HepG2 (cell line): ENCODE measurements at regions not wholly inside any gene's neighbourhood (a gene's known extent, or its start where the extent isn't known, plus 50 kb on each side); places are given as distances from the start of the nearest gene placed in this dataset.

Experiments used
- BORCS8-MEF2B ChIP-seq: sonication (generic); formaldehyde crosslinking; IDR thresholded peaks from 2 replicates; pipeline ENCODE4 v1.8.0; 2022; ENCODE audit warnings: mild to moderate bottlenecking, missing genetic modification reagents
- BRCA1 ChIP-seq: sonication (generic); formaldehyde crosslinking; IDR thresholded peaks from 2 replicates; pipeline ENCODE4 v1.4.0; 2020; ENCODE audit warnings: missing genetic modification reagents
- CC2D1A ChIP-seq: sonication (generic); formaldehyde crosslinking; IDR thresholded peaks from 2 replicates; pipeline ENCODE4 v1.8.1; 2023; ENCODE audit warnings: mild to moderate bottlenecking, missing genetic modification reagents
- EHMT2 ChIP-seq: fragments of 200-600 bp; sonication (generic); IDR thresholded peaks from 2 replicates; pipeline ENCODE4 v1.7.0; 2017; ENCODE audit warnings: antibody characterized with exemption, low read depth, low read length, borderline replicate concordance
- GABPA ChIP-seq, 2 experiments: IDR thresholded peaks; 2 replicates each; pipeline ENCODE4 v1.6.1; 2011 to 2016; ENCODE audit warnings: low read depth in 2 of 2, low read length in 1 of 2, missing biosample characterization in 1 of 2, missing genetic modification characterization in 1 of 2
- NFKB2 ChIP-seq: sonication (generic); formaldehyde crosslinking; IDR thresholded peaks from 2 replicates; pipeline ENCODE4 v1.4.0; 2020; ENCODE audit warnings: missing genetic modification reagents, borderline replicate concordance
- RCOR2 ChIP-seq: IDR thresholded peaks from 2 replicates; pipeline ENCODE4 v1.6.1; 2016; ENCODE audit warnings: missing biosample characterization, missing genetic modification reagents
- WIZ ChIP-seq: sonication (generic); formaldehyde crosslinking; IDR thresholded peaks from 2 replicates; pipeline ENCODE4 v1.5.1; 2020; ENCODE audit warnings: mild to moderate bottlenecking, missing genetic modification reagents
- ZNF12 ChIP-seq: sonication (generic); formaldehyde crosslinking; IDR thresholded peaks from 2 replicates; pipeline ENCODE4 v1.5.0; 2020; ENCODE audit warnings: missing genetic modification reagents
- ZNF546 ChIP-seq: sonication (generic); formaldehyde crosslinking; conservative IDR thresholded peaks from 2 replicates; pipeline ENCODE4 v1.8.1; 2023; ENCODE audit warnings: mild to moderate bottlenecking, missing genetic modification reagents
- ZNF556 ChIP-seq: sonication (generic); formaldehyde crosslinking; IDR thresholded peaks from 2 replicates; pipeline ENCODE4 v1.4.0; 2020; ENCODE audit warnings: mild to moderate bottlenecking, missing genetic modification reagents, borderline replicate concordance
- ZNF563 ChIP-seq: sonication (generic); formaldehyde crosslinking; IDR thresholded peaks from 2 replicates; pipeline ENCODE4 v1.8.0; 2022; ENCODE audit warnings: mild to moderate bottlenecking, moderate library complexity, missing genetic modification reagents
- ZNF746 ChIP-seq: sonication (generic); formaldehyde crosslinking; IDR thresholded peaks from 2 replicates; pipeline ENCODE4 v1.8.0; 2022; ENCODE audit warnings: mild to moderate bottlenecking, missing genetic modification reagents
- TF ChIP-seq, protein P1 (sequence below): sonication (generic); formaldehyde crosslinking; IDR thresholded peaks from 2 replicates; pipeline ENCODE4 v1.5.0; 2020; ENCODE audit warnings: missing genetic modification reagents, mild to moderate bottlenecking, borderline replicate concordance
- TF ChIP-seq, protein P2 (sequence below): sonication (generic); formaldehyde crosslinking; IDR thresholded peaks from 2 replicates; pipeline ENCODE4 v1.5.0; 2020; ENCODE audit warnings: missing genetic modification reagents
- TF ChIP-seq, protein P3 (sequence below): IDR thresholded peaks from 2 replicates; pipeline ENCODE4 v1.6.1; 2016; ENCODE audit warnings: missing biosample characterization, missing genetic modification reagents, low read depth
- TF ChIP-seq, protein P4 (sequence below), 2 experiments: sonication (generic) in 1 of 2; formaldehyde crosslinking in 1 of 2; IDR thresholded peaks; 2 replicates each; pipeline versions ENCODE4 v1.6.1 to v1.9.0; 2014 to 2022; ENCODE audit warnings: antibody characterized with exemption in 1 of 2, borderline replicate concordance in 1 of 2, inconsistent platforms in 1 of 2, low read depth in 1 of 2, missing genetic modification reagents in 1 of 2
- TF ChIP-seq, protein P5 (sequence below): sonication (generic); formaldehyde crosslinking; IDR thresholded peaks from 2 replicates; pipeline ENCODE4 v1.5.0; 2020; ENCODE audit warnings: mild to moderate bottlenecking, low read depth, missing genetic modification reagents, borderline replicate concordance

DNA sequence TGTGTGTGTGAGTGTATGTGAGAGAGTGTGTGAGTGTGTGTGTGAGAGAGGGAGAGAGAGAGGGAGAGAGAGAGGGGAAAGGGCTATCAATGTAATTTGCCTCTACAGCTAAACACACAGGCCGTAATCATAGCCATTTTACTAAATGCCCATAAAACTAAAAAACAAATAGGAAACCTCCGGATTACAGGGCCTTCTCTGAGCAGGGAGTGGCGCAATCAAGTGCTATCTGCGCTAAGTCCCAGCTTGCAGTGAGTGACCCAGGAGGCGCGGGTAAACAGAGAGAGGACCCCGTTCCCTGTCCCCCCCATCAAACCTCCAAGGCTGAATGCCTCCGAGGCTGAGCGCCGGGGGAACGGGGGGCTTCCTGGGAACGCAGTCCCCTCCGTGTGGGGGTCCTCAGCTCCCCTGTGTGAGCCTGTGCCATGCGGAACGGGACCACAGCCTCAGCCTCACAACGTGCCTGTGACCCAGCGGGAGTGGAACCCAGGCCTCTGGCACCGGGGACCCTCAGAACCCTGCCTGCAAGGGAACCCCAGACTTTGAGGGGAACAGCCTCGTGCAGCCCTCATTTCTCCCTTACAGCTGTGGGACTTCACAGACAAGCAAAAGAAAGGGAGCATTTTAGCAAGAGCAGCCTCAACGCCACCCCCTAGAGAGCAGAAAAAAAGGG lies 54.7 kb upstream of the ID2 start (continued):
- TF ChIP-seq, protein P1, sequence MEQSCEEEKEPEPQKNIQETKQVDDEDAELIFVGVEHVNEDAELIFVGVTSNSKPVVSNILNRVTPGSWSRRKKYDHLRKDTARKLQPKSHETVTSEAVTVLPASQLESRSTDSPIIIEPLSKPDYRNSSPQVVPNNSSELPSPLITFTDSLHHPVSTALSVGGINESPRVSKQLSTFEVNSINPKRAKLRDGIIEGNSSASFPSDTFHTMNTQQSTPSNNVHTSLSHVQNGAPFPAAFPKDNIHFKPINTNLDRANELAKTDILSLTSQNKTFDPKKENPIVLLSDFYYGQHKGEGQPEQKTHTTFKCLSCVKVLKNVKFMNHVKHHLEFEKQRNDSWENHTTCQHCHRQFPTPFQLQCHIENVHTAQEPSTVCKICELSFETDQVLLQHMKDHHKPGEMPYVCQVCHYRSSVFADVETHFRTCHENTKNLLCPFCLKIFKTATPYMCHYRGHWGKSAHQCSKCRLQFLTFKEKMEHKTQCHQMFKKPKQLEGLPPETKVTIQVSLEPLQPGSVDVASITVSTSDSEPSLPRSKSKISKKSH (CRISPR knock-in tag) = 0 out of 2 replicates have a peak, but pooled peaks have one; percentile 74
- TF ChIP-seq BORCS8-MEF2B (peak; percentile 32; the same call in 1 of the 2 replicates), ZNF556 (no peak), NFKB2 (CRISPR knock-in tag) (no peak; the same call in 1 of the 2 replicates), ZNF746 (CRISPR knock-in tag) (peak; percentile 75), WIZ (no peak), BRCA1 (CRISPR knock-in tag) (no peak), CC2D1A (CRISPR knock-in tag) (no peak), ZNF563 (CRISPR knock-in tag) (peak; percentile 49; the same call in 1 of the 2 replicates), ZNF12 (CRISPR knock-in tag) (no peak), GABPA (IDR thresholded peaks at IDR 0.05; ENCODE audit: low read depth, low read length) (no peak), GABPA (CRISPR knock-in tag; IDR thresholded peaks at IDR 0.05; ENCODE audit: low read depth) (no peak), ZNF546 (CRISPR knock-in tag) (no peak; the same call in 1 of the 2 replicates), RCOR2 (CRISPR knock-in tag) (no peak), EHMT2 (no peak)
- TF ChIP-seq, protein P2, sequence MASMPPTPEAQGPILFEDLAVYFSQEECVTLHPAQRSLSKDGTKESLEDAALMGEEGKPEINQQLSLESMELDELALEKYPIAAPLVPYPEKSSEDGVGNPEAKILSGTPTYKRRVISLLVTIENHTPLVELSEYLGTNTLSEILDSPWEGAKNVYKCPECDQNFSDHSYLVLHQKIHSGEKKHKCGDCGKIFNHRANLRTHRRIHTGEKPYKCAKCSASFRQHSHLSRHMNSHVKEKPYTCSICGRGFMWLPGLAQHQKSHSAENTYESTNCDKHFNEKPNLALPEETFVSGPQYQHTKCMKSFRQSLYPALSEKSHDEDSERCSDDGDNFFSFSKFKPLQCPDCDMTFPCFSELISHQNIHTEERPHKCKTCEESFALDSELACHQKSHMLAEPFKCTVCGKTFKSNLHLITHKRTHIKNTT (CRISPR knock-in tag) = no peak
- TF ChIP-seq, protein P3, sequence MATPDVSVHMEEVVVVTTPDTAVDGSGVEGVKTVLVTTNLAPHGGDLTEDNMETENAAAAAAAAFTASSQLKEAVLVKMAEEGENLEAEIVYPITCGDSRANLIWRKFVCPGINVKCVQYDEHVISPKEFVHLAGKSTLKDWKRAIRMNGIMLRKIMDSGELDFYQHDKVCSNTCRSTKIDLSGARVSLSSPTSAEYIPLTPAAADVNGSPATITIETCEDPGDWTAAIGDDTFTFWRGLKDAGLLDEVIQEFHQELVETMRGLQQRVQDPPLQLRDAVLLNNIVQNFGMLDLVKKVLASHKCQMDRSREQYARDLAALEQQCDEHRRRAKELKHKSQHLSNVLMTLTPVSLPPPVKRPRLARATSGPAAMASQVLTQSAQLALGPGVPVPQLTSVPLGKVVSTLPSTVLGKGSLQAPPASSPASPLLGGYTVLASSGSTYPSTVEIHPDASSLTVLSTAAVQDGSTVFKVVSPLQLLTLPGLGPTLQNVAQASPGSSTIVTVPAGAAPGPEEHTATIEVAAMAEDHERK = no peak
- TF ChIP-seq, protein P4, sequence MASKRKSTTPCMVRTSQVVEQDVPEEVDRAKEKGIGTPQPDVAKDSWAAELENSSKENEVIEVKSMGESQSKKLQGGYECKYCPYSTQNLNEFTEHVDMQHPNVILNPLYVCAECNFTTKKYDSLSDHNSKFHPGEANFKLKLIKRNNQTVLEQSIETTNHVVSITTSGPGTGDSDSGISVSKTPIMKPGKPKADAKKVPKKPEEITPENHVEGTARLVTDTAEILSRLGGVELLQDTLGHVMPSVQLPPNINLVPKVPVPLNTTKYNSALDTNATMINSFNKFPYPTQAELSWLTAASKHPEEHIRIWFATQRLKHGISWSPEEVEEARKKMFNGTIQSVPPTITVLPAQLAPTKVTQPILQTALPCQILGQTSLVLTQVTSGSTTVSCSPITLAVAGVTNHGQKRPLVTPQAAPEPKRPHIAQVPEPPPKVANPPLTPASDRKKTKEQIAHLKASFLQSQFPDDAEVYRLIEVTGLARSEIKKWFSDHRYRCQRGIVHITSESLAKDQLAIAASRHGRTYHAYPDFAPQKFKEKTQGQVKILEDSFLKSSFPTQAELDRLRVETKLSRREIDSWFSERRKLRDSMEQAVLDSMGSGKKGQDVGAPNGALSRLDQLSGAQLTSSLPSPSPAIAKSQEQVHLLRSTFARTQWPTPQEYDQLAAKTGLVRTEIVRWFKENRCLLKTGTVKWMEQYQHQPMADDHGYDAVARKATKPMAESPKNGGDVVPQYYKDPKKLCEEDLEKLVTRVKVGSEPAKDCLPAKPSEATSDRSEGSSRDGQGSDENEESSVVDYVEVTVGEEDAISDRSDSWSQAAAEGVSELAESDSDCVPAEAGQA (IDR thresholded peaks at IDR 0.05; ENCODE audit: low read depth) = no peak
- TF ChIP-seq, protein P4 (CRISPR knock-in tag; IDR thresholded peaks at IDR 0.05; ENCODE audit: borderline replicate concordance) = no peak
- TF ChIP-seq, protein P5, sequence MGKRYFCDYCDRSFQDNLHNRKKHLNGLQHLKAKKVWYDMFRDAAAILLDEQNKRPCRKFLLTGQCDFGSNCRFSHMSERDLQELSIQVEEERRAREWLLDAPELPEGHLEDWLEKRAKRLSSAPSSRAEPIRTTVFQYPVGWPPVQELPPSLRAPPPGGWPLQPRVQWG (CRISPR knock-in tag) = no peak
